IPS-11a (cell line): ENCODE measurements at regions not wholly inside any gene's neighbourhood (a gene's known extent, or its start where the extent isn't known, plus 50 kb on each side); places are given as distances from the start of the nearest gene placed in this dataset.
"Not testable (repeated sequence)": the region's sequence is repeated elsewhere in the genome, so short reads cannot be mapped to it uniquely, and the experiment has no call there.

Experiments used
- H3K4me3 ChIP-seq: one replicate; pipeline ENCODE4 v1.5.1; 2013; ENCODE audit warnings: low read depth, low read length, control low read depth

DNA sequence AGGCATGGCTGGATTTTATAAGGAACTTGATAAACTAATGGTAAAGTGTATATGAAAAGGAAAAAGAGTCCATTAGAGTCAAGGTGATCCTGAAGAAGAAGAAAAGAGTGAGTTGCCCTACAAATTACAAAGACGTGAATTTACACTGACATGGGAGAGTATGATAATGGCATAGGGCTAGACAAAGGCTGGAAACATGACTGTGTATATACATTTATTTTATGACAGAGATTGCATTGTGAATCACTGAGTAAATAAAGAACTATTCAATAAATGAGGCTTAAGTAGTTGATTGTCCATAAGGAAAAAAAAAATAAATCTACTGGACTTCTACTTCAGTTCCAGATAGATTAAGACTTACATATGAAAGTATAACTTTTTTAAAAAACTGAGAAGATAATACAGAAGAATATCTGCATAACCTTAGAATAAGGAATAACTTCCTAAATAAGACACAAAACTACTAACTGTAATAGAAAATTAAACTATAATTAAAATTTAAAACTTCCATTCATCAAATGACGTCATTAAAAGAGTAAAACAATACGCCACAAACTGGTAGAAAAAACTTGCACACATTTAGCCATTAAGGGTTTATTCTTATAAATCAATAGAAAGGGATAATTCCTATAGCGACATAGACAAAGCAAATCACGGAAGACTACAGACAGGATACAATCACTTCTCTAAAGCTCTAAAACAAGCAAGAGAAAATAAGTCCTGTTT, 278.5 kb downstream of the NOVA1 start:
- no peak overlapping the region for H3K4me3 ChIP-seq

GRCh38 chr14:26304056-26304455, 293.8 kb downstream of the NOVA1 start:
- no peak overlapping the region for H3K4me3 ChIP-seq

DNA sequence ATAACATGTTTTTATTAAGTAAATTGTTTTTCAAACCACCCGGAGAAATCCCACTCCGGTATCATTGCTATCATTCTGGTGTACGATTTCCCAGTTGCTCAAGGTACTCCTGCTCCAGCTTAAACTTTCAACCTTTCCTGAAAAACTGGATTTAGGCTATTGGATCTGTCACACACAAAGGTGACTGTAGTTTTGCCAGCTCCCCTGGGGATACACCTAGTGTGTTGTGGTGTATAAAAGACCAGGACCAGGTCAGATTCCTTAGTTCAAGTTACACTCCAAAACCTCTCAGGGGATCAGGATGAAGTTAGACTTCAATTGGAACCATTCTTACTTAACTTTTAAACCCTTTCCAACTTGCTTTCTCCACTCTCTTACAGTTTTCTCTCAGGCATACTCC, 303.9 kb downstream of the NOVA1 start:
- H3K4me3 ChIP-seq = no peak overlapping the region

DNA sequence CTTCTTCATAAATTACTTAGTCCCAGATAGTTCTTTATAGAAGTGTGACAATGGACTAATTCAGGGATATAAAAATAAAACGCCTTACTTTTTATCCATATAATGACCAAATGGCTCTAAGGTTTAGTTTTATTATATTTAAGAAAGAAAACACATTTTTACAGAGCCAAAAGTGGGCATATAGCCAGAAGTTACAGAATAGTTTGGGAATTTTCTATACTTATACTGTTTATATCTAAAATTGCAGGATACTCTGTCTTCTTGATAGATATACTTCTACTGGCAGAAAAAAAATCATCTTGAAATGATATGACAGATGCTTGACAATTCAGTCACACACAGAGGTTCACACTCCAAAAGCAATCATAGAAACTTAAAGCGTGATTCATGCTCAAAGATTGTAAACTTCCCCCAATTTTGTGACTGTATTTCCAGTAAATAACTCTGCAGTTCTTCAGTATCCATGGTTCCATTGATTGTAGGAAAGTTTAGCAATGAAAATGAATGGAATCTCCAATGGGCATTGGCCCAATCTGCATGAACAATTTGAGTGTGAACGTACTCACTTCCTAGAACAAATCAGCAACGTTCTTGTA, 307.8 kb downstream of the NOVA1 start:
- no peak overlapping the region for H3K4me3 ChIP-seq

DNA sequence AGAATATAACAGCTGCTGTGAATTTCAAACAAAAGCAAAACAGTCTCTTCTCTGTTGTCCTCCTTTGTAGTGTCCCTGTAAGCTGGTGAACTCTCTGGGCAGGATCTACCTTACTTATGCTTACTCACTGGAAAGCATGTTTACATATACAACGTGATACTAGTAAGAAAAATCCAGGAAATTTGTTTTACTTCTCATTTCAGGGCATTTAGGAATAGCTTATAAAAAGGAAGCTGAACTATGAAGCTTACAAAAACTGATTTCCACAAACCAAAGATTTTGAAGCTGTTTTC, 311.0 kb downstream of the NOVA1 start:
- H3K4me3 ChIP-seq = no peak overlapping the region

DNA sequence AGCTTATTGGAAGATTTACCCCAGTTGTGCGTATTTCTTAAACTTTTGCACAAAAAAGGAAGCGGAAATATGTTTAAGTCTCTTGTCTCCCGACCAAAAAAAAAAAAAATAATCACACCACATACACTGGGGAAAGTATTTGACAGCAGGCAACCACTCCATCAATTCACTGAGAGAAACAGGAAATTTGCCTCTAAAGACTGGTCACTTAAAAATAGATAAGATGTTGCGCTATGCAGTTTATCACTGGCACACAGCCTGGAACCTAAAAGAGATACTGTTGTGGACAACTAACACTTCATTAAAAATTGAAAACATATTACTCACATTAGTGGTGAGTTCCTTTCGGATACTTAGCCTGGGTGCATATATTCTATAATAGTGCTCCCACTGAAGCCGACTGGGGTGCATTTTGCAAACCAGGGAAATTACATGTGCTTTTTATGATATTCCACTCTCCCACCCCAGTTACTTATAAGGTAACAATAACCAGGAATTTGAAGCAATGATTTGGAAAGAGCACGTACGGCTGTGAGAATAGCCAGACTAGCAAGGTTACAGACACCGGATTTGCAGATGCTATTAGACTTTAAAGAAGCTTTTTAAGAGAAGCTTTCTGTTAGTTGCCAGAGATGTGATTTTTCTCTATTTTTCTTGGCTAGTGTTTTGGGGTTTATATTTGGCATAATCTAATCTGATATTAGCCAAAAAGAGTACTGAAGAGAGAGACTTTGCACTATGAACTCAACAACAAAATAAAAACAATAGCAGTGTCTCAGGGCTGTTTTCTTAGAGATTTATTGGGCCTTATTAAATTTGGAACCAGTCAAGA, 311.5 kb downstream of the NOVA1 start:
- H3K4me3 ChIP-seq = no peak overlapping the region

- H3K4me3 ChIP-seq = no peak overlapping the region
Measured at GRCh38 chr14:26282578-26282977, 315.3 kb downstream of the NOVA1 start.

DNA sequence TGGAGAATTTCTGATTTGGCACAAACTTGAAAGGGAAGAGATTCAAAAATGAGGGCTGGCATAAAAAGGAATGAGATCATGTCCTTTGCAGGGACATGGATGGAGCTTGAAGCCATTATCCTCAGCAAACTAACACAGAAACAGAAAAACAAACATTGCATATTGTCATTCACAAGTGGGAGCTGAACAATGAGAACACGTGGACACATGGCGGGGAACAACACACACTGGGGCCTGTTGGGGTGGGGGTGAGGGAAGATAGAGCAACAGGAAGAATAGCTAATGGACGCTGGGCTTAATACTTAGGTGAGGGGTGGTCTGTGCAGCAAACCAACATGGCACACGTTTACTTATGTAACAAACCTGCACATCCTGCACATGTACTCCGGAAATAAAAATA, 315.8 kb downstream of the NOVA1 start:
- not testable (repeated sequence) for H3K4me3 ChIP-seq

DNA sequence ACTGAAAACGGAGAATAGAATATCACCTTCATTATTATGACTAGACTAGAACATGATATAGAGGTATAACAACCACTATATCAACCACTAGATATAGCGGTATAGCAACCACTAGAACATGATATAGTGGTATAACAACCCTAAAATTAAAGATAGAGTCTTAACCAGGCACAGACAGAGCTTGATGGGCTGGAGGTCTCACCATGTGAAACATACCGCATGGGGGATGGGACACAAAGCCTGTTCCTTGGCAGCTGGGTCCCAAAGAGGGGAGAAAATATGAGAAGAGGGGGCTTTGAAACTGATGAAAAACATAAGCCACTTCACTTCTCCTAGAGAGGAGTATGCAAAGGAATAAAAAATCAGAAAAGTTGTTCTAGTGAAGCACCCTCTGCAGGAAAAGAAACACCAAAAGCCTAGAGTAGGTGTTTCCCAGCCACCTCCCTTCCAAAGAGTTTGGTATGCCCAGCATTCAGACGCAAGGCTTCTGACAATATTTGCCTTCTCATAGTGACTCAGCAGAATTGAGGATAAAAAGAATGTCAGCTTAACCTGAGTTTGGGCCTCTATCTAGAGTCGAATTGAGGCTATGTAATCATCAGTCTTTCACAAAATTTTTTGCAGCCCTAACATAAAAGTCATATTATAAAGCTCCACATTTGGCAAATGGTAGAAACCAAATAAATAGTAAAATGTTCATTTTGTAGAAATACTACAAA, 316.4 kb downstream of the NOVA1 start:
- no peak overlapping the region for H3K4me3 ChIP-seq

GRCh38 chr14:26276757-26277156, 321.1 kb downstream of the NOVA1 start:
- no peak overlapping the region for H3K4me3 ChIP-seq

- H3K4me3 ChIP-seq = no peak overlapping the region
Measured at GRCh38 chr14:26265170-26265685, 332.6 kb downstream of the NOVA1 start.

DNA sequence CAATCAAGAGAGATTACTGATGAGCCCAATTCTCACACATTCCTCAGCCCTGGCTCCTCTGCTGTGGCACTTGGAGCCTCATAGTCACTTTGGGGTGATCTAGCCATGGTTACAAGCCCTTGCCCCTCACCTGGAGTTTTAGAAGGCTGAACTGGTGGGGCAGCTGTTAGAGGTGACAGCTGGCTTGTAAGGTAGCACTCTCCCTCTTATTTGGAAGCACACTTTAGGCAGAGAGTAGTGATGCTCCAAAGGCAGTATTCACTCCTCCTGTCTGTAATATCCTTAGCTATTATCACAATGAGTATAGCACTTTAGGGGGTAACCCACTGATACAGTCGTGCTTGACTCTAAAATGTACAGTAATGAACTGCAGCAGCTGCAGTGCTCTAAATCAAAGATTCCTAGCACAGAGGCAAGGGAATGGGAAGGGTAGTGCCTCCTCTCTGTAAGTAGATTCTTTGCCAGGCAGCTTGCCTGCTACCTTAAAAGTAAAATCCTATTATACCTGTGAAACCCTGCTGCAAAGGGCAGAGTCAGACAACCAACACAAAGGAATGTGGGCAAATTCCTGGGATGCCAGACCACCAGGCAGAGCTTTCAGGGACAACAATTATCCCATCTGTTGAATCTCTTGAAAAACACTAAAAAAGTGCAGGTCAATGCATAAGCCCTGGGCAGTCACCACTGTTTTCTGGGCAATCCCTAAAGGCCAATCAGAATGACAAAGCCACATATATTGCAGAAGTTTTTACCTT, 336.3 kb downstream of the NOVA1 start:
- H3K4me3 ChIP-seq = no peak overlapping the region

- H3K4me3 ChIP-seq = no peak overlapping the region
Measured at GRCh38 chr14:26255213-26255612, 342.6 kb downstream of the NOVA1 start.

DNA sequence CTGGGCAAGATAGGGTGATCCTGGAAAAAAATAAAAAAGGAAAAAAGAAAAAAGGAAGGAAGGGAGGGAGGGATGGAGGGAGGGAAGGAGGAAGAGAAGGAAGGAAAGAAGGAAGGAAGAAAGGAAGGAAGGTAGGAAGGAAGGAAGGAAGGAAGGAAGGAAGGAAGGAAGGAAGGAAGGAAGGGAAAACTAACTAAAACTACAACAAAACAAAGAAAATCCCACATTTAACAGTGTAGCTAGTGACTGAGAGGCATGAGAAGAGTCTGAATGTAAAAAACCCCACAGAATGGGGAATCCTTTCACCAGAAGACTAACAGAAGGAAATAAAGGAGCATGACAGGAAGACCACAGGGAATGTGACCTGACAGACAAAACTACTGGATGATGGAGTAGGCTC, 345.7 kb downstream of the NOVA1 start:
- no peak overlapping the region for H3K4me3 ChIP-seq

DNA sequence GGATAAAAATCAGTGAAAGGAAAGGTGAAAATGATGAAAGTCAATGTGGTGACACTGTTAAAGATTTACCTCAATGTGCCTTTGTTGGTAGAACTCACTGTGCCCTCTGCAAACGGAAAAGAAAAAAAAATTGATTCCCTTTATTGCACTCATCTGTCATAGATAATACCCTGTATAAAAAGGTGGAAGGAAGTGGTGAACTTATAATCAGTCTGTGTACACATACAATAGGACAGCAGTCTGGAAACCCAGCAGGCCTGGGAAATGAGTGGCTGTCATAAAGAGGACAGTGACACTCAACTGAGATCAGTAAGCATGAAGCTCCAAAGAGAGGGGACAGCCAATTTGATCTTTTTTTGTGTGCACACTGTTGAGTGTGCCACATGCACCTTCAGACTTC, 364.7 kb downstream of the NOVA1 start:
- H3K4me3 ChIP-seq = no peak overlapping the region

DNA sequence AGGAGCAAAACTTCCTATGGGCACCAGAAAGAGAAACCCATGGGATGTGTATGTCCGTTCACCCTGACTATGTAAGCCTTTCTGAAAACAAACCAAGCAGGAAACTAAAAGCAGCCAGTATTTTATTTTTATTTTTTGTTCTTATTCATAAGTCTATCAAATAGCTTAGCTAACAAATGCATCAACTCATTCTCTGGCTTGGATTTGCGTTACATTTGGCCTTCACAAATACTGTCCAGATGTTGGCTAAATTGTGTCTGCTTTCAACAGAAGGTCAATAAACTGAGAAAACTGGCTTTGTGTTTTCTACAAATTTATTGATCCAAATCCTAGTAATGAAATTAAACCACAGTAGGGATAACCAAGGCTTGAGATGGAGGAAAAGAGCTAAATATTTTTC, 379.0 kb downstream of the NOVA1 start:
- H3K4me3 ChIP-seq = no peak overlapping the region

DNA sequence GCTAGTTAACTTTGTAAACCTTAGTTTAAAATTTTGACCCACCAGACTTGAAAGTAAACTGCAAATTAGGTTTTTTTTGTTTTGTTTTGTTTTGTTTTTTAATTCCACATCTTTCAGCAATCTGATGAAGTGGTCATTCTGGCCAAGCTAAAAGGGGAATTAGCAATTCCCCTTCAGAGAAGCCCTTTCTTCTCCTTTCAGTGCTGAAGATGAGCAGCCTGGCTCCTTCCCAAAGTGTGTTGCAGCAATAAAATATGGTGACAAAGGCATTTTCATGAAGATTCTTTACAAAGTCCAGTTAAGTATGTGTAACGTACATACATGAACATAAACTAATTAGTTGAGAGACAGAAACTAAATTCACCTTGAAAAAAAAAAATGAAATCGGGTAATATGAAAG, 380.1 kb downstream of the NOVA1 start:
- no peak overlapping the region for H3K4me3 ChIP-seq

- no peak overlapping the region for H3K4me3 ChIP-seq
Measured at GRCh38 chr14:26216786-26217185, 381.0 kb downstream of the NOVA1 start.

GRCh38 chr14:26213846-26214575, 383.8 kb downstream of the NOVA1 start:
- no peak overlapping the region for H3K4me3 ChIP-seq

DNA sequence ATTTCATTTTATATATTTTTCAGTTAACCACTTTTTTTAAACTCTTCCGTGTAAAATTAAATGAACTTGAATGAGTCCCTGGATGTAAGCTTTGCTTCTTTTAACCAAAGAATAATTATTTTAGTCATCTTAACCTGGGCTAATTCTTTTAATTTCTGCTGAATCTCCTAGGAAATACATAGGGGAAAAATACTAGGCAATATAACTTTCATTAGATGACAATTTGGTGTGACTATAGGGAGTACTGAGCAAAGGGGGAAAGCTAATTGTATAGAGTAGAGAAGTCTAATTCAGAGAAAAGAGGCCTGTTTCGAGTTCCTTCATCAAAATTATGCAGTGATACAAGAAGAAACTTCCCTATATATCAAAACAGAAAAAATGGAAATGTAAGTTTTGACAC, 388.1 kb downstream of the NOVA1 start:
- no peak overlapping the region for H3K4me3 ChIP-seq
